Amygdala (tissue), 56 donors: ENCODE measurements at regions not wholly inside any gene's neighbourhood (a gene's known extent, or its start where the extent isn't known, plus 50 kb on each side); places are given as distances from the start of the nearest gene placed in this dataset.
A peak's percentile ranks its signal among the peaks of the same experiment; 100 is the strongest.

Experiments used
- DNase-seq, 56 donors: peaks; one replicate each; lab custom pipeline; 2025; lab: John Stamatoyannopoulos, UW

- no peak for DNase-seq
Observed at GRCh38 chr12:108462686-108463085, 52.4 kb upstream of the FICD start.

GRCh38 chr12:108461058-108461660, 53.9 kb upstream of the FICD start:
- no peak for DNase-seq

DNA sequence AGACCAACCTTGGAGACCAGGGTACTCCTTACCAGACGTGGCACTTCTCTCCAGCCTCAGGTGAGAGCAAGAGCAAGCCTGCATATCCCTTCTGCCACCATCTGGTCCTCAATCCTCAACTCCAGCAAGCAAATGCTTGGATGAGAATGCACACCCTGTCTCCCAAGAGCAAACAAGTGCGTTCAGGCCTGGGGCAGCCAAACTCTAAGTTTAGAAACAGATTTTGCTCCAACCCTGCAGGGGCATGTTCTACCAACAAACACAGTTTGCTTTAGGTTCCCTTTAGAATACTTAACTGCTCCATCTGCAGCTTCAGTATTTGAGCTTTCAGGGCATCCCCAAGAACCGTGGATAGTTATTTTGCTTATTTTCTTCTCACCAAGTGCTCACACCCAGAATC, 55.9 kb upstream of the FICD start:
- DNase-seq, result no peak

GRCh38 chr12:108457734-108458361, 57.2 kb upstream of the FICD start:
- no peak for DNase-seq

DNA sequence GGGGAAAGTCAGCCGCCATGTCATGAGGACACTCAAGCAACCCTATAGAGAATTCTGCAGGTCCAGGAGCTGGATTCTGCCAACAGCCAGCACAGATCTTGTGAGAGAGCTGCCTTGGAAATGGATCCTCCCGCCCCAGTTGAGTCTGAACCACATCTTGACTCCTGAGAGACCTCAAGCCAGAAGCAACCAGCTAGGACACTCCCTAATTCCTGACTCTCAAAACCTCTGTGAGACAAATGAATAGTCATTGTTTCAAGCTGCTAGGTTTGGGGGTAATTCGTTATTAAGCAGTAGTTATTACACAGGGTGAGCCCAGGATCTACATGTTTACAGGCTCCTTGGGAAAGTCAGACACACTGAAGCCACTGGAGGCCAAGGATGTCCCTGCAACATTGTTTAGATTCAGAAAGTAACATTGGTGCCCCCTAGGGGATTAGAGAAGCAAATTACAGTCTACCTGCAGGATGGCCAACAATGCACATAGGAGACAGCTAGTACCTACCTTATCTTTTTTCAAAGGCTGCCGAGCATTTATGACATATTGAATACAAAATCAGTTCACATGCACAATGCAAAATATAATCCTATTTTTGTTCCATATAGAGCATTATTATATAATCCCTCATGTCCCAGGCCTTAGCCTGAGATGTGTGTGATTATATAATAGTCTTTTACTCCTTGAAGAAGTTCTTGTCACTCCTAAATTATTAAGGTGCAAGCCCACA, 57.9 kb upstream of the FICD start:
- DNase-seq, result peak in 7 of 56 donors; percentile 1 to 27 (median 18)

GRCh38 chr12:108455706-108456105, 59.4 kb upstream of the FICD start:
- DNase-seq, result no peak

DNA sequence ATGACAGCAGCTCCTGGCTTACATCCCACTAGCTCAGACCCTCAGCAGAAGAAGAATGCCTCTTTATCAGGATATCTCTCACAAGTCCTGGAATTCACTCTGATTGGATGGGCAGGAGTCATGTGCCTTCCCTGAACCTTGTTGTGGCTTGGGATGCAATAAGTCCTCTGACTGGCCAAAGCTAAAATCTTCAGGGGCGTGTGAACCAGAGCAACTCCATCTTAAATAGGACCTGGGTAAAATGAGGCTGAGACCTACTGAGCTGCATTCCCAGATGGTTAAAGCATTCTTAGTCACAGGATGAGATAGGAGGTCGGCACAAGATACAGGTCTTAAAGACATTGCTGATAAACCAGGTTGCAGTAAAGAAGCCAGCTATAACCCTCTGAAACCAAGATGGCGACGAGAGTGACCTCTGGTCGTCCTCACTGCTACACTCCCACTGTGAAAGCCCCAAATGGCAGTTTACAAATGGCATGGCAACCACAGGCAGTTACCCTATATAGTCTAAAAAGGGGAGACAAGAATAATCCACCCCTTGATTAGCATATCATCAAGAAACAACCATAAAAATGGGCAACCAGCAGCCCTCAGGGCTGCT, 60.4 kb upstream of the FICD start:
- DNase-seq, result no peak

DNA sequence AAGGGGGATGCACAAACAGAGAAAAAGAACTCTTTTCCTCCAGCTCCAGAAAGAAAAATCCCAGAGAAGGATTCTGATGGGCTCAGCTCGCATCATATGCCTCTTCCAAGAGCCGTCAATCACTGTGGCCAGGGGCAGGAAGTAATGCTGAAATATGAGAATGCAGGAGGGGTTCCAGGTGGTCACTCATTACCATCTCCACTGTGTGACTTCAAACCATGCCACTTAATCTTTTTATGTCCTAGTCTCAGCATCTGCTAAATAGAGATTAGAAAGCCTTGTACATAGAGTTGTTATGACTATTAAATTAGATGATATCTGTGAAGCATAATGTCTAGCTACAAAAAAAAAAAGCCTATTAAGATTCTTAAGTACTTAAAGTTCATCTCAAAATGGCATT, 65.6 kb upstream of the FICD start:
- no peak for DNase-seq

- no peak for DNase-seq
Observed at GRCh38 chr12:108448246-108448645, 66.8 kb upstream of the FICD start.

DNA sequence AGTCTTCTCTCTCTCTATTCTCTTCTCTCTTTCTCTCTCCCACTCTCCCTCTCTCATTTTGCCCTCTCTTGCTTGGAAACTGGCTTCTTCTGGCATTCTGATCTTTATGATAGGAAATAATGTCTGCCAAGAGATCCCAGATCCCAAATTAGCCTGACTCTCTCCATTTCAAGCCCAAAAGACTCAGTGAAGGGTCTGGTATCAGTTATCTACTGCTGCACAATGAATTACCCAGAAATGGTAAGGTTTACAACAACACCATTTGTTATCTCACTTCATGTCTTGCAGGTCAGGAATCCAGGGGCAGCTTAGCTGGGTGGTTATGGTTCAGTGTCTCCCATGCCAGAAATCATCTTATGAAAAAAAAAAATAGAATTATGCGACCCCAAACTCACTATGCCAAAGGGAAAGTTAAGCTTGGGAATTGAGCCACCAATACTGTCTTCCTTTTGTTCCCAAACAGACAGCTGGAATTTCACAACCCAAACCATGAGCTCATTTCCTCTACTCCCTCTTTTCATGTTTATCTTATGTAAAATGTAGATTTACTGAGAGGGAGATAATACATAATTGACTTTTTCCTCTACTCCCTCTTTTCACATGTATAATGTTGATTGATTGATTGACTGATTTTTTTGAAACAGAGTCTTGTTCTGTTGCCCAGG, 67.8 kb upstream of the FICD start:
- DNase-seq, result no peak

- peak in 1 of 56 donors; percentile 13 for DNase-seq
Observed at GRCh38 chr12:108446766-108447165, 68.3 kb upstream of the FICD start.

DNA sequence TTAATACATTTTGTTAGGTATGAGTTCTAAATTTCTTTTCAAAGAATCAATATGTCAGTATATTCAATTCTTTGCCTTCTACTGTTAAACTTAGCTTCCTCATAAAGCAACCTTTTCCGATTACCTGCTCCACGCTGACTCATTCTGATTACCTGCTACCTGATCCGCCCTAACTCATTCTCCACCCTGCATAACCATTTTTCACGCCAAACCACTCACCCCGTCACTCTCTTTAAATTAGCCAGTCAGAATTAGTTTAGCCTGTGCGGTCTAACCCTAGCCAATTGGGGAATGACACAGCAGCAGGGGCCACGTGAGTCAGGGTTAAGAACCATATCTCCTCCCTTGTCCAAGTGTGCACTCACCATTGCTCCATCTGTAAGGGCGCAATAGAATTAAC, 72.2 kb upstream of the FICD start:
- no peak for DNase-seq

GRCh38 chr12:108442067-108442466, 73.0 kb upstream of the FICD start:
- no peak for DNase-seq

DNA sequence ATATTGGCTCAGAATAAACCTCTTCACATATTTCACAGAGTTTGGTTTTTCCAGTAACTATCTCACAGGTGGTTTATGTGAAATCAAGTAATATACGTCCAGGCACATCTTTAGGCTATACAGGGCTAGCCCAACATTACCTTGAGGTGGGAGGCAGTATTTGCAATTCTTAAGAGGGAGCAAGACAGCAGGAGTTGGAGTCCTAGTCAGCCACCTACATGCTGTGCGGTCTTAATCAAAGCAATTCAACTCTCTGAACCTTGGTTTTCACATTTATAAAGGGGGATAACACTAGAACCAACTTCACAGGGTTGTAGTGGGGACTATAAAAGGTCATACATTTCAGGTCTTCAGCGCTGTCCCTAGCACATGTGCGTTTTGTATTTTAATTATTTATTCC, 73.5 kb upstream of the FICD start:
- no peak for DNase-seq

- no peak for DNase-seq
Observed at GRCh38 chr12:108440736-108441135, 74.3 kb upstream of the FICD start.

GRCh38 chr12:108438667-108439066, 76.4 kb upstream of the FICD start:
- DNase-seq, result no peak

DNA sequence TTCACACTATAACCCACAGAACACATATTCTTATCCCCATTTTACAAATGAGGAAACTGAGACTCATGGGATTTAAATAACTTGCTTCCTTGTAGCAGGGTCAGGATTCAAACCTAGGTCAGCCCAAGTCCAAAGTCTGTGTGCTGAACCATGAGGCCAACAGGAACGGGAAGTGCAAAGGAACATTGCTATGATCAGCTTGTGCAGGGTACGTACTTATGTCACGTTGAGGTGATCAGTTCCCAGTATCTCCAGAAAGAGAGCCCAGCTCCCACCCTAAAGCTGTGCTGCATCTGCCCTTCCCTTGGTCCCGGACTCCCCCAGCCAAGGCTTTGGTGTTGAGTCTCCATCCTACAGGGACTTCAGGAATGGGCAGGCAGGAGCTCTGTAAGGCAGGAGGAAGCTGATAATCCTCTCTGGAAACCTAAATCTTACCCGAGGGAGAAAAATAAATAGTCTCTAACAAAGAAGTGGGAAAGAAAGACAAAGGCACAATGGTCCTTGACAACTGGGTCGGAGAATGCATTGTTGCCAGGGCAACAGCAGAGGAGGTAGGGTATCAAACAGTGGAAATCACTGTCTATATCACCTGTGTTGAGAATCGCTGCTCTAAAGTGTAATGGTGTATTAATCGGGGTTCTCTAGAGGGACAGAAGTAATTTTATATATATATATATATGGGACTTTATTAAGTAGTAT, 82.5 kb upstream of the FICD start:
- no peak for DNase-seq

DNA sequence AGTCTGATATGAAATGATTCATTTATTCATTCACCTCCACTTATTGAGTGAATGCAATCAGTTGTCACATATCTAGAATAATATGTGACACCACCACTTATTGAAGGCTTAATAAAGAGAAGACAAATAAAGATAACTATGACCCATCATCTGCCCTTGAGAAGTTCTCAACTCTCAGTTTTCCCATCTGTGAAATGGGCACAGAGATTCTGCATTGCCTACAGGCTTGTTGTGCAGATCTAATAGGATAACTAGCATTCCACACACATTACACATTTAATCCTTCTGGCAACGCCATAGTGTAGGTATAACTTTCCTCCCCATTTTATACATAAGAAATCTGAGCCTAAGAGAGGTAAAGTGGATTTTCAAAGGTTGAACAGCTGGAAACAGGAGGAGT, 84.2 kb upstream of the FICD start:
- DNase-seq, result no peak

- peak in 1 of 56 donors; percentile 3 for DNase-seq
Observed at GRCh38 chr12:108430245-108430644, 84.8 kb upstream of the FICD start.

DNA sequence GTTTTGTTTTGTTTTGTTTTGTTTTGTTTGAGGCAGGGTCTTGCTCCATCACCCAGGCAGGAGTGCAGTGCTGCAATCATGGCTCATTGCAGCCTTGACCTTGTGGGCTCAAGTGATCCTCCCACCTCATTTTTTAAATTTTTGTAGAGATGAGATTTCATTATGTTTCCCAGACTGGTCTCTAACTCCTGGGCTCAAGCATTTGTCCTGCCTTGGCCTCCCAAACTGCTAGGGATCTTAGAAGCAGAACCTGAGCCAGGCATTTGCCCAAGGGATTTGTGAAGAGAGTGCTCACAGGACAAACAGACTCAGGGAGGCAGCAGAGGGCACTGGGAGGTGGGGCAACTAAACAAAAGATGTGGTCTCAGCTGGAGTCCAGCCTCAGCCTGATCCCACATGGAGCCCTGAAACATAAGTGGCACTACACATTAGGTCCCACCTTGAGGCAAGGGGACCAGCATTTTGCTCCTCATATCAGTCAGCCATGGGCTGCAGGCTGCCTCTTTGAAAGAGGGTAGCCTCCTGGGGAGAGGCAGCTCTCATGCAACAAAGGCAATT, 86.2 kb upstream of the CMKLR1 start:
- DNase-seq, result no peak
